ENCODE measurements at regions not wholly inside any gene's neighbourhood (a gene's known extent, or its start where the extent isn't known, plus 50 kb on each side); places are given as distances from the start of the nearest gene placed in this dataset.
"Not testable (repeated sequence)": the region's sequence is repeated elsewhere in the genome, so short reads cannot be mapped to it uniquely, and the experiment has no call there.

DNA sequence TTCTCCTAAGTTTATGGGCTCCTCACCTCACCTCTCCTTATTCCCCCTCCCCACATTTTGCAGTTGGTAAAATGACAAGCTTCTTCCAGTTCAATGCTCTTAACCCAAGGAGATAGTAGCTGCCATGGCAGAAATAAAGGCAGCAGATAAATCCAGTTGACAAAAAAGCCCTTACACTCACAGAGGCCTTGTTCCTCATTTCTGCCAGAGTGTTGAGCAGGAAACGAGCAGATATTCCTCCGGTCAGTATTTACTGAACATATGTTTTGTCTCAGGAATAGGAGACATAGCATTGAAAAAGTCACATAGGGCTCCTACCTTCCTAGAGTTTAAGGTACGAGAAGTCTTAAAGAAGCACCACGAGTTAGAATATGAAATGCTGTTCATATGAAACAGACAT, 493.7 kb upstream of the TNP1 start:
- DNase-seq (ENCODE audit: low read depth, low spot score) = no peak
- no peak overlapping the region for H3K4me3 ChIP-seq (ENCODE audit: low read length)

DNA sequence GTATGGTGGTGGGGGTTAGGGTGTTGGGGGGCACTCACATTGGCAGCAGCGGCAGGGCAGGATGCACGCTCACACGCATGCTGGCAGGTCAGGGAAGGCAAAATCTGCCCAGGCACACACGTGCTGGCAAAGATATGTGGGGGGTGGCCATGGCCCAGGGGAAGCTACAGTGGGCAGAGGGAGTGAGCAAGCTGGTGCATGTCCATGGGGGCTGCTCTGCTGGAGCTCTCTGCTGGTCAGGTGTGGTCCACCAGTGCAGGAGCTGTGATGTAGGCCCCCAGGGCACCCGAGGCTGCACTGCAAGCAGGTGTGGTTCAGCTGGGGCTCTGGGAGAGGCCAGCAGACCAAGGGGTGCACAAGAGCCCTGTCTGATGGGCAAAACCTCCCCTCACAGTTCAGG, 491.5 kb upstream of the TNP1 start:
- DNase-seq (ENCODE audit: low read depth, low spot score) = no peak
- no peak overlapping the region for H3K4me3 ChIP-seq (ENCODE audit: low read length)

DNA sequence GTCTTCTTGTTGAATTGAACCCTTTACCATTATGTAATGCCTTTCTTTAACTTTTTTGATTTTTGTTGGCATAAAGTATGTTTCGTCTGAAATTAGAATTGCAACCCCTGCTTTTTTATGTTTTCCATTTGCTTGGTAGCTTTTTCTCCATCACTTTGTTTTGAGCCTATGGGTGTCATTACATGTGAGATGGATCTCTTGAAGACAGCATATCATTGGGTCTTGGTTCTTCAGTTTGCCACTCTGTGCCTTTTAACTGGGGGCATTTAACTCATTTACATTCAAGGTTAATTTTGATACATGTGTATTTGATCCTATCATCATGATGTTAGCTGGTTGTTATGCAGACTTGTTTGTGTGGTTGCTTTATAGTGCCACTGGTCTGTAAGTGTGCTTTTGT, 489.4 kb upstream of the TNP1 start:
- no peak overlapping the region for H3K4me3 ChIP-seq (ENCODE audit: low read length)
- no peak for DNase-seq (ENCODE audit: low read depth, low spot score)

DNA sequence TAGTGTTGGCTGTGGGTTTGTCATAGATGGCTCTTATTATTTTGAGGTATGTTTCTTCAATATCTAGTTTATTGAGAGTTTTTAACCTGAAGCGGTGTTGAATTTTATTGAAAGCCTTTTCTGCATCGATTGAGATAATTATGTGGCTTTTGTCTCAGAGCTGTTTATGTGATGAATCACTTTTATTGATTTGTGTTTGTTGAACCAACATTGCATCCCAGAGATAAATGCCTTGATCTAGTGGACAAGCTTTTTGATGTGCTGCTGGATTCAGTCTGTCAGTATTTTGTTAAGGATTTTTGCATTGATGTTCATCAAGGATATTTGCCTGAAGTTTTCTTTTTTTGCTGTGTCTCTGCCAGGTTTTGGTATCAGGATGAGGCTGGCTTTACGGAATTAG, 487.8 kb upstream of the TNP1 start:
- not testable (repeated sequence) for DNase-seq (ENCODE audit: low read depth, low spot score); H3K4me3 ChIP-seq (ENCODE audit: low read length)

DNA sequence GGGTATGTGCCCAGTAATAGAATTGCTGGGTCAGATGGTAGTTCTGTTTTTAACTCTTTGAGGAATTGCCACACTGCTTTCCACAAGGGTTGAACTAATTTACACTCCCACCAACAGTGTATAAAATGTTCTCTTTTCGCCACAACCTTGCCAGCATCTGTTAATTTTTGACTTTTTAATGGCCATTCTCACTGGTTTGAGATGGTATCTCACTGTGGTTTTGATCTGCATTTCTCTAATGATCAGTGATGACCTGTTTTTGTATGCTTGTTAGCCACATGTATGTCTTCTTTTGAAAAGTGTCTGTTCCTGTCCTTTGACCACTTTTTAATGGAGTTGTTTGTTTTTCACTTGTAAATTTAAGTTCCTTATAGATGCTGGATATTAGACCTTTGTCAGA, 486.2 kb upstream of the TNP1 start:
- not testable (repeated sequence) for H3K4me3 ChIP-seq (ENCODE audit: low read length); DNase-seq (ENCODE audit: low read depth, low spot score)

DNA sequence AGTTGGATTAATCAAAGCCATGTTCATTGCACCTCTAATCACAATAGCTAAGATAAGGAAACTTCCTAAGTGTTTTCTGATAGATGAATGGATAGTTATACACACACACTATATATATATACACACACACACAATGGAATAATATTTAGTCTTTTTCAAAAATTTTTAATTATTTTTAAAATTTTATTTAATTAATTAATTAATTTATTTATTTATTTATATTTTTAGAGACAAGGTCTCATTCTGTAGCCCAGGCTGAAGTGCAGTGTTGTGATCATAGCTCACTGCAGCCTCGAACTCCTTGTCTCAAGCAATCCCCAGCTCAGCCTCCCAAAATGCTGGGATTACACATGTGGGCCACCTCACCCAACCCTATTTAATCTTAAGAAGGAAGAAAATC, 481.0 kb upstream of the TNP1 start:
- DNase-seq (ENCODE audit: low read depth, low spot score) = no peak
- no peak overlapping the region for H3K4me3 ChIP-seq (ENCODE audit: low read length)

DNA sequence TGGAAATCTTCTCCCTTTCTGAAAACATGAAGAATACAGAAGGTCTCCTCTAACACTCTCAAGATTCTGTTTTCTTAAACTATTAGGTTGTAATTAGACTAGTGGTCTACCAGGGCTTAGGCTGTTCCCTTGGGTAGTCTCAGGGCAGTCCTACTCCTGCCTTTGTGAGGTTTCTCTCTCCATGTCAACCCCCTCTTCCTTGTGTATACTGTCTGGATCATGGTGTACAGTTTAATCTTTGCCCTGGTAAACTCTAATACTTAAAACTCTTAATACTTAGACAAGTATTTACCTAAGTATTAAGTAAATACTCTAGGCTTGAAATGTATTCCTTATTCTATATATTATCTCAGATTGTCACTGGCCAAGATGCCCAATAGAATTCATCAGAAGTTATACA, 480.3 kb upstream of the TNP1 start:
- no peak for DNase-seq (ENCODE audit: low read depth, low spot score)

DNA sequence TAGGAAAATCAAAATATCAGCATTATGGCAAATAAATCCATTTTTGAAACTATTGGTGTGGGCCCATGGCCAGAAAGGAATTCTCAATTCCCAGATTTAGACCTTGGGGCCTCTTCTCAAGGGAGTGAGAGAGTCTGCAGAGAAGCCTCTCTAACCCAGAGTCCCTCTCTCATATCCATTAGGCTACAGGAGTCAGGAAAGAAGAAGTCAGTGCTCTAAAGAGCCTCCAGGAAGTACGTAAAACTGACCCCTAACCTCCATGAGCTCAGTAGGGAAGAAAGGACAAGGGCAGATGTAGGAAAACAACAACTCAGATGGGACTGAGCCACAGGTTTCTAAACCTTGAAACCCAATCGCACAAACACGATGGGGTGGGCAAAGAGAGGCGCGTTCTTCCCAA, 479.9 kb upstream of the TNP1 start:
- H3K4me3 ChIP-seq (ENCODE audit: low read length) = no peak overlapping the region
- DNase-seq (ENCODE audit: low read depth, low spot score) = no peak

More for the DNA sequence above, 480.3 kb upstream of the TNP1 start:
- no peak overlapping the region for H3K4me3 ChIP-seq (ENCODE audit: low read length)

DNA sequence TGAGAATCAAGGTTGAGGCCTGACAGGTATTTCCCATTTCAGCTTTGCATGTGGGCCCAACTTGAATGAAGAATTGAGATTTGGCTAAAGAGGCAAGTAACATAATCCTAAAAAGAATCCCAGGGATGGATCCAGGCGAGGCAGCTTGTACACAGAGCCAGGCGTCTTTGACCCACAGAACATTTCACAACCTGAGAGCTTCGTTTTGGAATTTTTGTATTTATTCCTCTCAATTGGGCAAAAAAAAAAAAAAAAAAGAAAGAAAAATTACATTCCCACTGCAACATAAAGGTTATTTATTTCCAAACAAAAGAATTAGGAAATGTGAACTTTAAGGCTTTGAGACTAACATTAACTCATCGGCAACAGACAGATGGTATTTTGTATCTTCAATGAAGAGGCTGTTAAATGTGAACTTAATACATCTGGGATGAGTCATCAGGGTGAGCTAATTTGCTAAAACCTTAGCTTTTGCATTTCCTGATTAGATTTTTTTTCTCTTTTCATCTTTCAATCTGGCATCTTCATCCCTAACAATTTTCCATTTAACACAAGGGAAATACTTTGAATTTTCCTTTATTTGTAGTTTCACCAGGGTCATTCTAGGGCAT, 478.5 kb upstream of the TNP1 start:
- no peak overlapping the region for H3K4me3 ChIP-seq (ENCODE audit: low read length)
- DNase-seq (ENCODE audit: low read depth, low spot score) = no peak

DNA sequence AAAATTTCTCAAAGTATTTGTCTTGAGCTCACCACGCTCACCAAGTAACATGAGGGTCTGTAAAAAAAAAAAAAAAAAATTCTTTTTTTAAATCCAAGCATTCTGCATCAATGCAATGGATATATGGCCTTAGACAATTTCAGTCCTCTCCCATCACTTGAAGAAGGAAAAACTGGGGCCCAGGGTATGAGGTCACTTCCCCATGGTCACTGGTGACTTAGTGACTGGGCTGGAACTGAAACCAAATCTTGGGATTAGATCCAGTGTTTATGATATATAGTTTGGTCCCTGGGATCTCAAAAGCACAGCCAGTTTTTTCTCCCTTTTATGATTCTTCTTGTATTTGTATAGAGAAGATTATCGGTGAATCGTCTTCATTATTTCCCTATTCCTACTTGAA, 477.9 kb upstream of the TNP1 start:
- no peak for DNase-seq (ENCODE audit: low read depth, low spot score)
- H3K4me3 ChIP-seq (ENCODE audit: low read length) = no peak overlapping the region

DNA sequence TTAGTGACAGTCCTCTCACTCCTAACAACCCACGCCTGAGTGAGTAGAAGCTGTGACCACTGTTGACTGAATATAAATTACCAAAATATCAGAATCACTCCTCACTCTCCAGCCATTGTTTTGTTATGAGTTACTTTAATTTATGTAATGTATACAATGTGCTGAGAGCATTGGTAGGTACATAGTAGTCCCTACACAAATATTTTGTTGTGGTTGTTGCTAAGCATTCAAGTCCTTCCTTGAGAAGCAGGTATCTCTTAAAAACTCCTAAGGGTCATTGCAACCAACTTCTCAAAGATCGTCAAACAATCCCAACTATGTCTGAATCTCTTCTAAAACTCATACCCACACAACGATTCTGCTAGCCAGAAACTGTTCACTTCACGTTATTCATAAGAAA, 476.8 kb upstream of the TNP1 start:
- no peak overlapping the region for H3K4me3 ChIP-seq (ENCODE audit: low read length)
- no peak for DNase-seq (ENCODE audit: low read depth, low spot score)

DNA sequence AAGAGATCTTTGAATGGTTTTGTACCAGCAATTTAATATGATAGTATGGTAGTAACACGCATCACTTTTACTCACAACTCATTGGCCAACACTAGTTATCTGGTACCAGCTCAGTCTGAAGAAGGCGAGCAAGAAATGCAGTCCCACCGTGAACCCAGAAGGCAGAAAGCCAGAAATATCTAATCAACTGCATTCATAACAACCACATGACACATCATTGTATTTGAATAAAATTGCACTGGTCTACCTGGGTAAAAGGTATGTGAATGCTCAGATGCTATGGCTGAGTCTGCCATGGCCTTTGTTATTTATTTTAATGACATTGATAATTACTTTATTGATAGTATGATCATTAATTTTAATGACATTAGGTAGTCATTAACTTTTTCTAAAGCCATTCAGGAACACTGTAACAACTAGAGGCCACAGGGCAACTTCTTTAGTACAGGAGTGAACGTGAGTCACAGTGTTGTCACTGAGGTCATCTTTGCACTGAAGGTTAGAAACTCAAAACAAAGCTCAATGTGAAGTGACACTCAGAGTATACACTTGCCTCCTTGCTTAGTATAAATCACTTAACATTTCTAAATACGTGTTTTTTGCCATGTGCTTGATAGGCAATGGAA, 475.6 kb upstream of the TNP1 start:
- DNase-seq (ENCODE audit: low read depth, low spot score) = no peak

DNA sequence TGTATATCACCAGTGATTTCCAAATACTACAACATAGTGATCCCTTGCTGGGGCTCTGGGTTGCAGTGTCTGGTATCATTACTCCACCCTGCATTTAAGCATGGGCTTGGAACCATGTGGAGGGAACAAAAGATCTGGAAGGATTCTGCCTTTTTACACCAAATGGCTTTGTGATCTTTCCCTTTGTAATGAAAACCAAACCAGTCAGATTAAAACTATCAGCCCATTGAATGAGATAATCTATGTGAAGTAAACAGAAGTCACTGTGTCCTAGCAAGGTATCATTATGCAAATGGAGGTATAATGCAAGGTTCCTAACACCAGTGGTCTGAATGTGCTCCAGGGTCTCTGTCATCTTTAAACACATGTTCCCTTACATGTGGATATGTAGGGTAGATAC, 474.7 kb upstream of the TNP1 start:
- H3K4me3 ChIP-seq (ENCODE audit: low read length) = no peak overlapping the region
- DNase-seq (ENCODE audit: low read depth, low spot score) = no peak

More for the DNA sequence above, 475.6 kb upstream of the TNP1 start:
- no peak overlapping the region for H3K4me3 ChIP-seq (ENCODE audit: low read length)

DNA sequence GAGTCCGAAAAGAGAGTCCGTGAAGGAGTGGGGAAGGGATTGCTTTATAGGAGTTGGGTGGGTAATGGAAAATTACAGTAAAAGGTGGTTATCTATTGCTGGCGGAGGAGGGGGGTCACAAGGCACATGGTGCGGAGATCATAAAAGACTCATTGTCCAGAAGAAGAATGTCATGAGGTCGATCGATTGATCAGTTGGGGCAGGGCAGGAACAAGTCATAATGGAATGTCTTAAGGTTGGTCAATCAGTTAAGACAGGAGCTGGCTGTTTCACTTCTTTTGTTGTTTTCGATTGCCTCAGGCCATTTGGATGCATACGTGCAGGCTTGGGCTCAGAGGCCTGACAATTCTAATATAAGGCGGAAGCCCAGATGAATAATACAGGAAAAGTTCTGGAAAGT, 473.0 kb upstream of the TNP1 start:
- H3K4me3 ChIP-seq (ENCODE audit: low read length) = no peak overlapping the region
- no peak for DNase-seq (ENCODE audit: low read depth, low spot score)

DNA sequence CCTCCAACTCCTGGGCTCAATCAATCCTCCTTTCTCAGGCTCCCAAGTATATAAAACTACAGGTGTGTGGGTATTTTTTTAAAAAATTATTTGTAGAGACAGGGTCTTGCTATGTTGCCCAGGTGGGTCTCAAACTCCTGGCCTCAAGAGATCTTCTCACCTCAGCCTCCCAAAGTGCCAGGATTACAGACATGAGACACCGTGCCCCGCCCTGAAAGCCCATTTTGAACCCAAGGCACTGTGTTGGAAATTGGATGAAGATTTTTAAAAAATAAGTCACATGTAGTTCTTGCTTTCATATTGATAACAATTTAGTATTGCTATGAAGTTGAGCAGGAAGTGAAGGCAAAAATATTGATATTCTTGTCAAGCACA, 472.5 kb upstream of the TNP1 start:
- H3K4me3 ChIP-seq (ENCODE audit: low read length) = no peak overlapping the region
- DNase-seq (ENCODE audit: low read depth, low spot score) = no peak

DNA sequence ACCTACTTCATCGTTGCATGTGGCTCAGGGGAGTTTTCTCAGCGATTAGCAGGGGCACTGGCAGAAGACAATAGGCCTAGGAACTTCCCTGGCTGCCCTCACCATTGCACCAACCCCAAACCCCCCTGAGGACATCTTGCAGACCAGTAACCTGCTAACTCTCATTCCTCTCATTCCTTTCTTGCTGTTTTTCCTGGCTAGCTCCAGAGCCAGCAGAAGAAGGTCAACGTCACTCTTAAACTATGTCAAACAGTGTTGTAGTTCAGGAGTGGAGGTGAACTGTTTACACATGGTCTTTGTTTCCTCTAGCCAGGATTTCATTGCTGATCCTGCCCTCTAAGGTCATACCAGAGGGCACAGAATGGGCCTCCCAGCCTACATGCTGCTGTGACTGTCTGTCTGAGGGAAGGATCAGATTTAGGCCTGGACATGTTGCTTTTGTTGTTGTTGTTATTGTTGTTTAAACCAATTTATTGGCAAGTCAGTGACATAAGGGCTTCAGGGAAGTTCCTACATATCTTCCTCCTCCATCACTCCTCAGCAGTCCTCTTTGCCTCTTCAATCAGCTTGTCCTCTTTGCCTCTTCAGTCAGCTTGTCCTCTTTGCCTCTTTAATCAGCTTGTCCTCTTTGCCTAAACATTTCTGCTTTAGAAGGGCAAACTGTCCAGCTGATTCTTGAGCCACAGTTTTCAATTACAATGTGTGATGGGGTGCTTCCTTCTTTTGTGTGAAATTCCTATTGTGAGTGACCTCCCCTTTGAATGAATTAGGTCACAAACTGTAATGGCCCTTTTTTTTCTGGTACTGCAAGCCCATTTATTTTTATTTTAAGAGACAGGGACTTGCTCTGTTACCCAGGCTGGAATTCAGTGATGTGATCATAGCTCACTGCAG, 471.9 kb upstream of the TNP1 start:
- no peak for DNase-seq (ENCODE audit: low read depth, low spot score)
- no peak overlapping the region for H3K4me3 ChIP-seq (ENCODE audit: low read length)

DNA sequence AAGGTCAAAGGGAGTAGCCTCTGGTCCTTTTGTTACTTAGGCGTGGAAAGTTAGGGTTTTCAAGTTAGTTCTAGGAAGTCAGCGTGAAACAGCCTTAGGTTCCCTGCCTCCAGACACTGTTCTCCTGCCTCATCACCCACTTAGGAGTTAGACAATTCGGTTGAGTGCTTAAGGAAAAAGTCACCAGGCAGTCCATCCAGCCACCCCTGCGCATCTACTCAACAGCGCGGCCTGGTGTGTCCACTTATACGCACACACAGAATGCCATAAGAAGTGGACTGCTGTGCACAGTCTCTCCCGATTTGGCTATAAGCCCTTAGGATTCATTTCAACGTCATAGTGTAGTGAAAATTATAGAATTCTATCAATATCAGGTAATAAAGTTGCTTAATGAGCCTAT, 470.8 kb upstream of the TNP1 start:
- no peak for DNase-seq (ENCODE audit: low read depth, low spot score)
- H3K4me3 ChIP-seq (ENCODE audit: low read length) = no peak overlapping the region

DNA sequence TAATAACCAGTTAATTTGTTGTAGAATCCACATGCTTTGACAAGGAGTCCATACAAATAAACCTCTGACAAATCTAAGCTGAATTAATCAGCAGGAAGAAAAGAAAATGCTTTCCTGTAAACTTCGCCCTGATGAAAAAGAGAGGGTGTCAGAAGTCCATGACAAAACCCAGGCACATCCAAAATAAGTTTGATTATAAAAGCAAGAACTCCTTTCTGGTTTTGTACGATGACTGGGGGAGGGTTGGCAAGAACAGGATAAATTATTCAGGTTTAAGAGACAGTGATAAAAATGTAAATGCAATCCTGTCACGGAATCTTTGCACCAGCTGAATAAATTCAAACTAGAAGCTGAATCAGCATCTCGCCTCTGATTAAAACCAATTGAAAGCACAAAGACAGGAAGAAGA, 469.2 kb upstream of the TNP1 start:
- no peak for DNase-seq (ENCODE audit: low read depth, low spot score)

DNA sequence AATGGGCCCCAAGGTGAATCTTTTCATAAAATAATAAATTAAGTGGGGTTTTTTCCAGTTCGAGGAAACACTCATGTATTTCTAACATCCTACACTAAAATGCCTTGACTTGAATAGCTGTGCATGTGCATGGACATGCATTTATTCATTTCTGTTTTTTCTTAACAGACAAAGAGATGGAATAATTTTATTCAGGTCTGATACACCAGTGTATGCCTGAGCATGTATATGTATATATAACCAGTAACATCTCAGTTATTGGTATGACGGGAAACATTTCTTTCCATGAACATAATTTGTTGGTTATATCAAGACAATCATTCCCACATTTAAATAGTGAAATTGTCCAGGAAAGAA, 468.7 kb upstream of the TNP1 start:
- no peak for DNase-seq (ENCODE audit: low read depth, low spot score)
- H3K4me3 ChIP-seq (ENCODE audit: low read length) = no peak overlapping the region

More for the DNA sequence above, 469.2 kb upstream of the TNP1 start:
- H3K4me3 ChIP-seq (ENCODE audit: low read length) = no peak overlapping the region

DNA sequence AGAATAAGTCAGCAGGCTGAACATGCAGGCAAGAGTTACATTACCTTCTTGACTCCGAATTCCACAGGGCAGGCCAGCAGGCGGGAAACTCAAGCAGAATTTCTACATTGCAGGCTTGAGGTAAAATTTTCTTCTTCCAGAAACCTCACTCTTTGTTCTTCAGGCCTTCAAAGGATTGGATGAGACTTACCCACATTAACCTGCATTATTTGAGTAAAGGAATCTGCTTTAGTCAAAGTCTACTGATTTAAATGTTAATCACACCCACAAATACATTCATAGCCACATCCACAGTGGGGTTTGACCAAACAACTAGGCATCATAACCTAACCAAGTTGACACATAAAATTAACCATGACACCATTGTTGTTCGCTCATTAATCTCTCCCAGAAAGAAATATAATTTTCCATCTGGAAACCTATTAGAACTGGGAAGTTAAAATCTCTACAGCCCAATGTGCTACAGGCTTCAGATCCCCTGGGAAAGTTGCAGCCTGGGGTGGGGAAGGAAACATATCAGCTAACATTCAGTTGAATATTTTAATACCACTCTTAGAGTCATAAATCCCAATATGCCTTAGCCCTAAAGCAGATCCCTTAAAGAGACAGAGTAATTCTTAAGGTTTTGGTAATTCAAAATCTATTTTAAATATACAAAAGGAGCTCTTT, 468.2 kb upstream of the TNP1 start:
- no peak overlapping the region for H3K4me3 ChIP-seq (ENCODE audit: low read length)
- no peak for DNase-seq (ENCODE audit: low read depth, low spot score)

Data from Jurkat, Clone E6-1 (cell line).